ENCODE measurements at regions not wholly inside any gene's neighbourhood (a gene's known extent, or its start where the extent isn't known, plus 50 kb on each side); places are given as distances from the start of the nearest gene placed in this dataset.

GRCh38 chr7:124369310-124369709 lies 336.4 kb upstream of the TMEM229A start:
- no peak for TF ChIP-seq IRF1 (CRISPR knock-in tag; IDR thresholded peaks at IDR 0.05)
- TF ChIP-seq NFYB (CRISPR knock-in tag; conservative IDR thresholded peaks at IDR 0.05; ENCODE audit: low read depth) = no peak
- no peak for TF ChIP-seq ZNF317 (CRISPR knock-in tag; IDR thresholded peaks at IDR 0.05; ENCODE audit: borderline replicate concordance, low read depth)
- no peak for TF ChIP-seq MAX (CRISPR knock-in tag; IDR thresholded peaks at IDR 0.05)
- TF ChIP-seq CTCF (IDR thresholded peaks at IDR 0.05) = no peak
- no peak for TF ChIP-seq E2F4 (CRISPR knock-in tag; IDR thresholded peaks at IDR 0.05; ENCODE audit: borderline replicate concordance, low read depth)
- TF ChIP-seq MXD4 (CRISPR knock-in tag; IDR thresholded peaks at IDR 0.05; ENCODE audit: borderline replicate concordance) = no peak

Data from WTC11 (cell line).